NT2/D1 (cell line): ENCODE measurements at regions not wholly inside any gene's neighbourhood (a gene's known extent, or its start where the extent isn't known, plus 50 kb on each side); places are given as distances from the start of the nearest gene placed in this dataset.
"Not testable (repeated sequence)": the region's sequence is repeated elsewhere in the genome, so short reads cannot be mapped to it uniquely, and the experiment has no call there.

Experiments used
- DNase-seq: peaks from one replicate; pipeline ENCODE4 v3.0.0-alpha.2; 2011; ENCODE audit warnings: low read depth, low spot score
- H3K27me3 ChIP-seq: 2 replicates; pipeline ENCODE4 v1.6.0; 2011; ENCODE audit warnings: mild to moderate bottlenecking; ENCODE audit not compliant: insufficient read length, insufficient read depth
- H3K36me3 ChIP-seq: 2 replicates; pipeline ENCODE4 v1.6.1; 2011; ENCODE audit warnings: mild to moderate bottlenecking, low read length, mixed read lengths; ENCODE audit not compliant: insufficient read depth, insufficient read length
- H3K4me1 ChIP-seq: 2 replicates; pipeline ENCODE4 v1.5.1; 2011; ENCODE audit not compliant: insufficient read depth, insufficient read length
- H3K4me3 ChIP-seq: 2 replicates; pipeline ENCODE4 v1.5.1; 2011; ENCODE audit warnings: low read depth; ENCODE audit not compliant: insufficient read length
- H3K9ac ChIP-seq: 2 replicates; pipeline ENCODE4 v1.6.0; 2011; ENCODE audit warnings: low read depth; ENCODE audit not compliant: insufficient read length
- H3K9me3 ChIP-seq: 2 replicates; pipeline ENCODE4 v1.5.1; 2011; ENCODE audit warnings: mild to moderate bottlenecking, low read length; ENCODE audit not compliant: insufficient read depth
- SUZ12 ChIP-seq: IDR thresholded peaks from 2 replicates; pipeline ENCODE4 v1.6.1; 2011; ENCODE audit not compliant: insufficient read length, insufficient read depth; ENCODE audit errors: extremely low read depth
- YY1 ChIP-seq: IDR thresholded peaks from 2 replicates; pipeline ENCODE4 v1.6.1; 2011; ENCODE audit not compliant: insufficient read length, insufficient read depth
- ZNF274 ChIP-seq: IDR thresholded peaks from 2 replicates; pipeline ENCODE4 v1.6.1; 2011; ENCODE audit warnings: mild to moderate bottlenecking, low read depth, low read length

DNA sequence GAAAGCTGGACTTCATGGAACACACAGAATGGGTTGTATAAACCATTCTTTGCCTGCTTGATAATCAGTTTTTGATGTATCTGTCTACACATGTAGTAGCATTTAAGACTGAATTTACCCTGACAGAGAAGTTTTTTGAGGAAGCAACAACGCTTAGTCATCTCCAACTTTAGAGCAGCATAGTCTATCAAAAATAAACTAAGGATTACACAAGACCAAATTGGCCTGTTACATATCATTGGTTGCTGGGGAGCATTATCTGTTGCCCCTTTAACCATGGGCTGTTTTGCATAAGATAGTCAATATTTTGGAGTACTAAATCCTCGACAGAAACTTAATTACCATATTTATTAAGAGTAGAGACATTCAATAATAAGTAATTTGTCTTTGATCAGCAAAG, 347.4 kb downstream of the FAM47B start:
- no peaks in the 10 kb centered on the region for H3K4me1 ChIP-seq
- no peaks in the 10 kb centered on the region for H3K36me3 ChIP-seq
- H3K9ac ChIP-seq: no peak overlapping the region
- TF ChIP-seq YY1: no peak
- no peak for DNase-seq
- H3K9me3 ChIP-seq: no peaks in the 10 kb centered on the region
- no peaks in the 10 kb centered on the region for H3K27me3 ChIP-seq
- no peak overlapping the region for H3K4me3 ChIP-seq

- Histone ChIP-seq H3K27me3 (no peaks in the 10 kb centered on the region), H3K4me1 (no peaks in the 10 kb centered on the region), H3K9ac (no peak overlapping the region), H3K4me3 (no peak overlapping the region), H3K36me3 (no peaks in the 10 kb centered on the region), H3K9me3 (no peaks in the 10 kb centered on the region)
- no peak for DNase-seq
- TF ChIP-seq YY1: no peak
- TF ChIP-seq SUZ12: no peak
Measured at GRCh38 chrX:35291013-35291412, 348.4 kb downstream of the FAM47B start.

DNA sequence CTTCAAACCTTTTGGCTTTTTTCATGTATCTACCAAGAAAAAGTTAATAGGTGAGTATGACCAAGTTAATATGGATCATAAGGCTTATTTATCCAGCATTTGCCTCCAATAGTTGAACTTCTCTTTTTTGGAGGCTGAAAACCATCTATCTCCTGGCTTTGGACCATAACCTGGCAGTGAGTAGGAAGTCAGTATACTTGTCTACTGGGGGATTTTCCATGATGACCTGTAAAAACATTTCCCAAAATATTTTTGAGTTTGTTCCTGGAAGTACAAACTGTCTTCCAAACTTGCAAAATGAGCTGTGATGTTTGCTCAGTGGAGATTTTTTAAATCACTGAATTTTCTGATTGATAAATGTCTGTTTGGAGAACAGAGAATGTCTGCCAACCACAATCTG, 349.9 kb downstream of the FAM47B start:
- Histone ChIP-seq H3K9me3 (no peaks in the 10 kb centered on the region), H3K4me1 (no peaks in the 10 kb centered on the region), H3K9ac (no peak overlapping the region), H3K4me3 (no peak overlapping the region), H3K27me3 (no peaks in the 10 kb centered on the region), H3K36me3 (no peaks in the 10 kb centered on the region)
- no peak for TF ChIP-seq YY1
- TF ChIP-seq SUZ12: no peak
- TF ChIP-seq ZNF274: no peak
- no peak for DNase-seq

DNA sequence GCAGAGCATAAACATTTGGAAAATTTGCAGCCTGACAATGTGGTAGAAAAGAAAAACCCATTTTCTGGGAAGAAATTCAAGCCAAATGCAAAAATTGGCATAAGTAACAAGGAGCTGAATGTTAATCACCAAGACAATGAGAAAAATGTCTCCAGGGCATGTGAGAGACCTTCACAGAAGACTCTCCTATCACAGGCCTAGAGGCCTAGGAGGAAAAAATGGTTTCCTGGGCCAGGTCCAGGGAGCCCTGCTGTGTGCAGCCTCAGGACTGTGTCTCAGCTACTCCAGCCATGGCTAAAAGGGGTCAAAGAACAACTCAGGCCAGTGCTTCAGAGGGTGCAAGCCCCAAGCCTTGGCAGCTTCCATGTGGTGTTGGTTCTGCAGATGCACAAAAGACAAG, 362.4 kb downstream of the FAM47B start:
- H3K27me3 ChIP-seq, H3K4me1 ChIP-seq, H3K9ac ChIP-seq, H3K36me3 ChIP-seq, H3K9me3 ChIP-seq, DNase-seq, H3K4me3 ChIP-seq: not testable (repeated sequence)

- Histone ChIP-seq H3K4me1 (no peaks in the 10 kb centered on the region), H3K27me3 (no peaks in the 10 kb centered on the region)
- no peak for DNase-seq
Measured at GRCh38 chrX:35339796-35340195, 397.2 kb downstream of the FAM47B start.

DNA sequence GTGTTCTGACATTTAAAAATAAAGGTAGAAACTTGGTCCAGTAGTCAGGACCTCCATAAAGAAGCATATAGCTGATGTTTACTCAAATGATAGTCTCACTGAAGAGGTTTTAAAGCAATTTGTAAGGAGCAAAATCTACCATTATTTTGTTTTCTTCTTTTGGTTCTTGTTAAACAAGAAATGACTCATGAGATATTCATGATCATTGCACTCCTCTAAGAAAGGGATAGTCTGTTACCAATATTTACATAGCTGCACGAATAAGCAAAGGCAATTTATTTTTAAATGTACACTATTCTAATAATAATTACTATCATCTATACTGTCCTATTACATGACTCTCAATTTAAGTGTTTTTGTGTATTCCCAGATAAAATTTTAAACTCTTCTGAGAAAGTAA, 397.9 kb downstream of the FAM47B start:
- Histone ChIP-seq H3K9ac (no peak overlapping the region), H3K4me1 (no peaks in the 10 kb centered on the region), H3K9me3 (no peaks in the 10 kb centered on the region), H3K36me3 (no peaks in the 10 kb centered on the region), H3K27me3 (no peaks in the 10 kb centered on the region), H3K4me3 (no peak overlapping the region)
- no peak for DNase-seq
- TF ChIP-seq SUZ12 (no peak), ZNF274 (no peak), YY1 (no peak)

More at GRCh38 chrX:35339796-35340195, 397.2 kb downstream of the FAM47B start:
- H3K4me3 ChIP-seq: no peak overlapping the region
- H3K9ac ChIP-seq: no peak overlapping the region
- H3K9me3 ChIP-seq: no peaks in the 10 kb centered on the region
- no peaks in the 10 kb centered on the region for H3K36me3 ChIP-seq
- no peak for TF ChIP-seq ZNF274
- no peak for TF ChIP-seq YY1
- TF ChIP-seq SUZ12: no peak

DNA sequence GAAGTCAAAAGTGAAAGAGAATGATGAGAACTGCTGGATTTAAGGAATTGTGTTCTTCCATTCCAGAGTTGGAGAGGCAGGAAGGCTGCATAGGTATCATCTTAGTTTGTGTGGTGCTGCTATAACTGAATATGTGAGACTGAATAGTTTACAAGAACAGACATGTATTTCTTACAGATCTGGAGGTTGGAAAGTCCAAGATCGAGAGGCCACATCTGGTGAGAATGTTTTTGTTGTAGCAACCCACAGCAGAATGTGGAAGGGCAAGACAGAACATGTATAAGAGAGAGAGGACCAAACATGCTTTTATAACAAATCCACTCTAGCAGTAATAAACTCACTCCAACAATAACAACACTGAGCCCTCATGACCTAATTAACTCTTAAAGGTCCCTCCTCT, 408.6 kb downstream of the FAM47B start:
- Histone ChIP-seq H3K9ac (no peak overlapping the region), H3K9me3 (no peaks in the 10 kb centered on the region; the same call in 1 of the 2 replicates), H3K4me1 (no peaks in the 10 kb centered on the region), H3K4me3 (no peak overlapping the region), H3K27me3 (no peaks in the 10 kb centered on the region), H3K36me3 (no peaks in the 10 kb centered on the region)
- no peak for TF ChIP-seq YY1
- no peak for DNase-seq

GRCh38 chrX:35351795-35352483, 409.3 kb downstream of the FAM47B start:
- no peak for TF ChIP-seq ZNF274
- no peak for TF ChIP-seq SUZ12
- TF ChIP-seq YY1: no peak
- H3K27me3 ChIP-seq: no peaks in the 10 kb centered on the region
- no peak overlapping the region for H3K9ac ChIP-seq
- H3K4me3 ChIP-seq: no peak overlapping the region
- H3K36me3 ChIP-seq: no peaks in the 10 kb centered on the region
- no peaks in the 10 kb centered on the region; the same call in 1 of the 2 replicates for H3K9me3 ChIP-seq
- no peak for DNase-seq
- H3K4me1 ChIP-seq: no peaks in the 10 kb centered on the region
